Gastroesophageal sphincter (tissue), 4 donors: ENCODE measurements at regions not wholly inside any gene's neighbourhood (a gene's known extent, or its start where the extent isn't known, plus 50 kb on each side); places are given as distances from the start of the nearest gene placed in this dataset.

Experiments
- ATAC-seq: fragments of 150-250 bp; one replicate; pipeline ENCODE4 v1.9.1; 2016; ENCODE audit warnings: mild to moderate bottlenecking, moderate library complexity
- H3K27ac ChIP-seq, 4 donors: fragments of 200-600 bp; sonication (generic) in 3 of 4; 1 replicate in 3 of 4; 2 replicates in 1 of 4; pipeline ENCODE4 v1.5.1; 2016 to 2019
- H3K27me3 ChIP-seq: fragments of 200-600 bp; sonication (generic); one replicate; pipeline ENCODE4 v1.5.1; 2019
- H3K36me3 ChIP-seq, 2 donors: fragments of 200-600 bp; sonication (generic); one replicate each; pipeline ENCODE4 v1.5.1; 2019; ENCODE audit warnings: control low read depth in 1 of 2
- H3K4me1 ChIP-seq, 3 donors: fragments of 200-600 bp; sonication (generic); 1 replicate in 2 of 3; 2 replicates in 1 of 3; pipeline ENCODE4 v1.5.1; 2016 to 2019; ENCODE audit warnings: control low read depth in 2 of 3
- H3K4me3 ChIP-seq, 2 donors: fragments of 200-600 bp; sonication (generic); one replicate each; pipeline ENCODE4 v1.5.1; 2019; ENCODE audit warnings: mild to moderate bottlenecking in 1 of 2, moderate library complexity in 1 of 2
- H3K9me3 ChIP-seq, 3 donors: fragments of 200-600 bp; sonication (generic); one replicate each; pipeline ENCODE4 v1.5.1; 2017 to 2019; ENCODE audit warnings: control low read depth in 2 of 3
- EP300 ChIP-seq: sonication (generic); formaldehyde crosslinking; IDR thresholded peaks from one replicate; pipeline ENCODE4 v1.6.1; 2017; ENCODE audit warnings: antibody characterized with exemption, mild to moderate bottlenecking
- POLR2A ChIP-seq, 2 donors: fragments of 450-650 bp; IDR thresholded peaks; one replicate each; pipeline ENCODE4 v1.6.1; 2017; ENCODE audit warnings: antibody characterized with exemption in 2 of 2, mild to moderate bottlenecking in 2 of 2, moderate library complexity in 1 of 2
- POLR2AphosphoS5 ChIP-seq: sonication (generic); formaldehyde crosslinking; IDR thresholded peaks from one replicate; pipeline ENCODE4 v1.6.1; 2017; ENCODE audit warnings: antibody characterized with exemption
- WGBS, 2 donors: methylation state at CpG; one replicate each; pipeline ENCODE4 v1.1.5; 2018; ENCODE audit warnings: low coverage in 1 of 2; 5-methylcytosine and 5-hydroxymethylcytosine counted together
- TF ChIP-seq, protein P1 (sequence below), 4 experiments: fragments of 200-600 bp in 2 of 4; fragments of 450-650 bp in 2 of 4; sonication (generic) in 1 of 4; IDR thresholded peaks; one replicate each; pipeline ENCODE4 v1.5.1; 2017 to 2019; ENCODE audit warnings: antibody characterized with exemption in 4 of 4, mild to moderate bottlenecking in 2 of 4, moderate library complexity in 2 of 4

DNA sequence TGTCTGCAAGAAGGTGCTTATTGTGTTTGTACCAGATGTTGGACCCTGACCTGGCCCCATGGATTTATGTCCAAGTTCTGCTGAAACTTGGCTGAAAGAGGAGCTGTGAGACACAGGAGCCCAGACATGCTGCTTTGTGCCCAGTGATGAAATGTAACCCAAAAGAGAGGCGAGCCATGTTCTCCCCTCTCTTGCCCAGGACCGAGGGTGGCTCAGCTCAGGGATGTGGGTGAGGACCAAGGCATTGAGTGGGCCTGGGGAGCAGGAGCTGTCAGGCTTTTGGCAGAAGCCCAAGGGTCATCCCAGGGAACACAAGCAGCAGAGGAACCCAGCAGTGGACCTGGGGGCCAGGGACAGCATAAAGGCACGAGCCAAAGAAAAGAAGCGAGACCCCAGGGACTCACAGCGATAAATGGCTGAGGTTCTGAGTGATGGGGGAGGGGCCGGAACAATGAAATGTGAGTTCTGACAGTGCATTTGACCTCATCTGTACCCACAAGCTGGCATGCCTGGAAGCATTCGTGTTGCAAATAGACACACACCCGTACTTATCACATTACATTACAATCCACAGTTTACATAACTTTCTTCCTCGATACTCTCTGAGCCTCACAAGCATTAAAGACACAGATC lies 363.4 kb upstream of the JARID2 start:
- no peak for ATAC-seq
- 75 to 88% methylated on average over 5 to 9 of the region's 9 CpGs for WGBS, 2 donors
- Histone ChIP-seq H3K36me3 (no peaks in the 10 kb centered on the region), H3K4me3 (no peak overlapping the region), H3K27ac (no peak overlapping the region), H3K9me3 (no peaks in the 10 kb centered on the region), H3K27me3 (no peaks in the 10 kb centered on the region), H3K4me1 (peaks cover 0 to 33% (median 0%) of the 10 kb centered on the region in 3 donors)
- no peak for TF ChIP-seq POLR2A (IDR thresholded peaks at IDR 0.05)
- TF ChIP-seq EP300, result no peak
- TF ChIP-seq, protein P1, sequence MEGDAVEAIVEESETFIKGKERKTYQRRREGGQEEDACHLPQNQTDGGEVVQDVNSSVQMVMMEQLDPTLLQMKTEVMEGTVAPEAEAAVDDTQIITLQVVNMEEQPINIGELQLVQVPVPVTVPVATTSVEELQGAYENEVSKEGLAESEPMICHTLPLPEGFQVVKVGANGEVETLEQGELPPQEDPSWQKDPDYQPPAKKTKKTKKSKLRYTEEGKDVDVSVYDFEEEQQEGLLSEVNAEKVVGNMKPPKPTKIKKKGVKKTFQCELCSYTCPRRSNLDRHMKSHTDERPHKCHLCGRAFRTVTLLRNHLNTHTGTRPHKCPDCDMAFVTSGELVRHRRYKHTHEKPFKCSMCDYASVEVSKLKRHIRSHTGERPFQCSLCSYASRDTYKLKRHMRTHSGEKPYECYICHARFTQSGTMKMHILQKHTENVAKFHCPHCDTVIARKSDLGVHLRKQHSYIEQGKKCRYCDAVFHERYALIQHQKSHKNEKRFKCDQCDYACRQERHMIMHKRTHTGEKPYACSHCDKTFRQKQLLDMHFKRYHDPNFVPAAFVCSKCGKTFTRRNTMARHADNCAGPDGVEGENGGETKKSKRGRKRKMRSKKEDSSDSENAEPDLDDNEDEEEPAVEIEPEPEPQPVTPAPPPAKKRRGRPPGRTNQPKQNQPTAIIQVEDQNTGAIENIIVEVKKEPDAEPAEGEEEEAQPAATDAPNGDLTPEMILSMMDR (IDR thresholded peaks at IDR 0.05), result no peak
- TF ChIP-seq POLR2AphosphoS5, result no peak

DNA sequence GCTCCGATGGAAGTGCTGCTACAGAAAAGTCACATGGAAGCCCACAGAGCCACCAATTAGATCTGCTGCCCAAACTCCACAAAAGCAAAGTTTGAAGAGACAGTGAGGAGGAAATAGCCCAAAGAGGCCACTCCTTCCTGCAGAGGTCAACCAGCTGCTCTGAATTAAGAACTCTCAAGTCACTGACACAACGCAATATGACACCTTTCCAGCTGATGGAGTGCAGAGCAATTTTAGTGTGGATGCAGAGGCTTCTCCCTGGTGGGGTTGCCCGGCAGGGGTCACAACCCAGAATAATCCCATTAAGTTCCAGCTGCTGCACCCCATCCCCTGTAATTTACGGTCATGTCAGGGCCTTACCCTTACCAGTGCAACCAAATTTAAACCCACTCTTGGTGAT lies 361.9 kb upstream of the JARID2 start:
- WGBS, 2 donors, result 92% methylated on average over 2 of the region's 4 CpGs; no CpG with 5 or more reads in 1 of the 2 donors
- Histone ChIP-seq H3K4me3 (no peak overlapping the region), H3K9me3 (no peaks in the 10 kb centered on the region), H3K36me3 (no peaks in the 10 kb centered on the region), H3K4me1 (peaks cover 0 to 28% (median 0%) of the 10 kb centered on the region in 3 donors), H3K27me3 (no peaks in the 10 kb centered on the region), H3K27ac (no peak overlapping the region)
- TF ChIP-seq POLR2A (IDR thresholded peaks at IDR 0.05) (no peak), POLR2AphosphoS5 (no peak), EP300 (no peak)
- TF ChIP-seq, protein P1 (IDR thresholded peaks at IDR 0.05), result no peak
- no peak for ATAC-seq

GRCh38 chr6:14885498-14885897 lies 360.4 kb upstream of the JARID2 start:
- TF ChIP-seq, protein P1 (IDR thresholded peaks at IDR 0.05), result no peak
- TF ChIP-seq EP300 (no peak), POLR2AphosphoS5 (no peak), POLR2A (IDR thresholded peaks at IDR 0.05) (no peak)
- Histone ChIP-seq H3K4me1 (peaks cover 0 to 21% (median 0%) of the 10 kb centered on the region in 3 donors), H3K4me3 (no peak overlapping the region), H3K27me3 (no peaks in the 10 kb centered on the region), H3K36me3 (no peaks in the 10 kb centered on the region), H3K27ac (no peak overlapping the region), H3K9me3 (no peaks in the 10 kb centered on the region)
- no peak for ATAC-seq
- 70 to 90% methylated on average over 2 of the region's 5 CpGs for WGBS, 2 donors

- H3K27me3 ChIP-seq, result no peaks in the 10 kb centered on the region
- H3K9me3 ChIP-seq, result no peaks in the 10 kb centered on the region
- WGBS, 2 donors, result 100% methylated on average over 2 of the region's 3 CpGs
- H3K27ac ChIP-seq, result no peak overlapping the region
- H3K4me3 ChIP-seq, result no peak overlapping the region
- ATAC-seq, result no peak
- peaks cover 0 to 15% (median 0%) of the 10 kb centered on the region in 3 donors for H3K4me1 ChIP-seq
- H3K36me3 ChIP-seq, result no peaks in the 10 kb centered on the region
- TF ChIP-seq, protein P1 (IDR thresholded peaks at IDR 0.05), result no peak
- TF ChIP-seq EP300 (no peak), POLR2AphosphoS5 (no peak), POLR2A (IDR thresholded peaks at IDR 0.05) (no peak)
These were observed 358.7 kb upstream of the JARID2 start for GRCh38 chr6:14887181-14887580.

DNA sequence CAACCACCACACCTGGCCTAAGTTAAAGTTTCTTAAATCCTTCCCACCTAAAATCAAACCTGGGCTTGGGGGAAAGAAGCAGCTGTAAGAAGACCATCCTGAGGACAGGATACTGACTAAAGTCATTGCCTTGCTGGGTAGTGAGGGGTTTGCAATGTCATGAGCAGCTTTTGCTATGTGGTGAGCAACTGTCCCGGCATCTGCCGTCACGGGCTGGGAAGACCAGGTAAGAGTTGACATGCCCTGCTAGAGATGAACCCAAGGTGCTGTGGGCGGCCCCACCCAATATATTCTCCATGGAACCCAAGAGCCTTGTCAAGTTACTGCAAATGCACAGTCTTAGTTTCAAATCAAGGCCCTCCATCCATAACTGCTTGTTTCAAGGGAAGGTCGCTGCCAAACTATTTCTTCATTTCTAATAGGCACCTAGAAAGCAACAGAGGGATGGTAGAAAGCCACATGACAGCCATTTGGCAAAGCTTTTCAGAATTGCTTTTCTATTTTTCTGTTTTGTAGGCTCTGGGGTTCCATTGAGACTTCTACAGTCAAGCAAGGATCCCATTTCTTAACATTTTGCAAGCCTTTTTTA lies 357.8 kb upstream of the JARID2 start:
- ATAC-seq, result no peak
- Histone ChIP-seq H3K4me3 (no peak overlapping the region), H3K27me3 (no peaks in the 10 kb centered on the region), H3K27ac (no peak overlapping the region), H3K9me3 (no peaks in the 10 kb centered on the region), H3K4me1 (peaks cover 0 to 7% (median 0%) of the 10 kb centered on the region in 3 donors), H3K36me3 (no peaks in the 10 kb centered on the region)
- no peak for TF ChIP-seq EP300
- TF ChIP-seq POLR2AphosphoS5, result no peak
- TF ChIP-seq POLR2A (IDR thresholded peaks at IDR 0.05), result no peak
- TF ChIP-seq, protein P1 (IDR thresholded peaks at IDR 0.05), result no peak
- 93 to 100% methylated on average over 1 to 2 of the region's 5 CpGs for WGBS, 2 donors
